ENCODE measurements at regions not wholly inside any gene's neighbourhood (a gene's known extent, or its start where the extent isn't known, plus 50 kb on each side); places are given as distances from the start of the nearest gene placed in this dataset.
"Not testable (repeated sequence)": the region's sequence is repeated elsewhere in the genome, so short reads cannot be mapped to it uniquely, and the experiment has no call there.

DNA sequence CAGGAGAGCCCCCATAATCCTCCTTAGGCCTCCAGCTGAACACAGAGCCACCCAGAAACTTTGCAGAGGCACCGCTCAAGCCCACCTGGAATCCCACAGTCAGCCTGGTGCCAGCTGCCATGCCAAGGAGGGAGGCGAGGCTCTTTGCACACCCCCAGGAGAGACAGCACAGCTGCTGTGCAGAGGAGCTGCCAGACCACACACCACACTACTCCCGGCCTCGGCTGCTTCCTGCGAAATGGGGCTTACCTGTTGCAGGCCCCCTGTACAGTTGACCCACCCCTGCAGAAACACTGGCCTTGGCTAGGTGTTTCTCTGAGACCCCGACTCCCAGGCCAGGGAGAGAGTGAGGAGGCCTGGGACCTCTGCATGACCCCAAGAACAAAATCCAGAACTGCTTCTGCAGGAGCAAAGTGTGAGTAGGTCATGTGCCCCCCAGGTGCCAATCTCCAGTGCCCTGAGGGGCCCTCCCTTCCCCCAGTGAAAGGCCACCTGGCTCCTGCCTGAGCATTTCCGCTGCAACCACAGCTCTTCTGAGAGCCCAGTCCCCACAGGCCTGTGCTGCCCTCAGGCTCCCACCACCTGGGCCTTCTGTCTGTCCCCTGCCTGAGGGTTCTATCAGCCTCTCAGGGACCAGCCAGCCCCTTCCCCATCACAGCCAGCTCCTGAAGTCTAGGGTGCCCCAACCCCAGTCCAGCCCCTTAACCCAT lies 580.4 kb downstream of the UQCRFS1 start:
- Histone ChIP-seq H3K9me3 (replicated peaks; ENCODE audit: low read length) (no peaks in the 10 kb centered on the region), H3K4me3 (ENCODE audit: low read length) (no peak overlapping the region), H3K4me1 (ENCODE audit: control insufficient read depth, insufficient read depth, low read length) (no peaks in the 10 kb centered on the region), H3K9ac (ENCODE audit: low read depth, low read length) (no peak overlapping the region), H3K27me3 (ENCODE audit: control insufficient read depth, insufficient read depth, low read length) (no peaks in the 10 kb centered on the region), H3K4me2 (ENCODE audit: low read length) (no peak overlapping the region), H3K36me3 (ENCODE audit: insufficient read depth, low read length) (no peaks in the 10 kb centered on the region)

DNA sequence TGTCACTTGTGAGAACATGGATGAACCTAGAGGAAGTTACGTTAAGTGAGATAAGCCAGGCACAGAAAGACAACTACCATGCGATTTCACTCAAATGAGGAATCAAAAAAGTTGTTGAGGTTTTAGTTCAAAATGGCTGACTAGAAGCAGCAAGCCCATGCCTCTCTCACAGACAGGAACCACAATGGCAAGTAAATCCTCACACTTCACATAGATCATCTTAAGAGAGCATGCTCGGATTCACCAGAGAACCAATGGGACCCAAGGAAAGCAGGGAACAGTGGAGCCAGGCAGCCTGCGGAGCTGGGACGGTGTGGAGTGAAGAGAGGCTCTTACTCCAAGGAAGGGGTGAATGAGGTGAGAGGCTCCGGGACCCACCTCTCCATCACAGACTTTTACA lies 581.0 kb downstream of the UQCRFS1 start:
- H3K4me1 ChIP-seq (ENCODE audit: control insufficient read depth, insufficient read depth, low read length), result no peaks in the 10 kb centered on the region
- no peak overlapping the region for H3K4me2 ChIP-seq (ENCODE audit: low read length)
- H3K27me3 ChIP-seq (ENCODE audit: control insufficient read depth, insufficient read depth, low read length), result no peaks in the 10 kb centered on the region
- no peaks in the 10 kb centered on the region for H3K36me3 ChIP-seq (ENCODE audit: insufficient read depth, low read length)
- H3K9me3 ChIP-seq (replicated peaks; ENCODE audit: low read length), result no peaks in the 10 kb centered on the region
- no peak overlapping the region for H3K4me3 ChIP-seq (ENCODE audit: low read length)
- no peak overlapping the region for H3K9ac ChIP-seq (ENCODE audit: low read depth, low read length)

DNA sequence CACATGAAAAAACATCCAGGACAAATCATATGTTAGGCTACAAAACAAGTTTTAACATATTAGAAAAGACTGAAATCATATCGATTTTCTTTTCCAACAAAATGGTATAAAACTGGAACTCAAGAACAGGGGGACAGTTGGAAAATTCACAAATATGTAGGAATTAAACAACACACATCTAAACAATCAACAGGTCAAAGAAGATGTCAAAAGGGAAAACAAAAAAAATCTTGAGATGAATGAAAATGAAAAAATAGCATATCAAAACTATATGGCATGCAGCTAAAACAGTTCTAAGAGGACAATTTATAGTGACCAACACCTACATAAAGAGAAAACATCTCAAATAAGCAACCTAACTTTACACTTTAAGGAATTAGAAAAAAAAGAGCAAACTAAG lies 585.3 kb downstream of the UQCRFS1 start:
- Histone ChIP-seq H3K27me3 (ENCODE audit: control insufficient read depth, insufficient read depth, low read length) (no peaks in the 10 kb centered on the region), H3K36me3 (ENCODE audit: insufficient read depth, low read length) (no peaks in the 10 kb centered on the region), H3K4me1 (ENCODE audit: control insufficient read depth, insufficient read depth, low read length) (no peaks in the 10 kb centered on the region), H3K4me3 (ENCODE audit: low read length) (no peak overlapping the region), H3K4me2 (ENCODE audit: low read length) (no peak overlapping the region), H3K9me3 (replicated peaks; ENCODE audit: low read length) (no peaks in the 10 kb centered on the region), H3K9ac (ENCODE audit: low read depth, low read length) (no peak overlapping the region)

GRCh38 chr19:28626407-28626806 lies 586.5 kb downstream of the UQCRFS1 start:
- not testable (repeated sequence) for H3K9me3 ChIP-seq (replicated peaks; ENCODE audit: low read length); H3K4me1 ChIP-seq (ENCODE audit: control insufficient read depth, insufficient read depth, low read length); H3K4me3 ChIP-seq (ENCODE audit: low read length); H3K9ac ChIP-seq (ENCODE audit: low read depth, low read length); H3K27me3 ChIP-seq (ENCODE audit: control insufficient read depth, insufficient read depth, low read length); H3K4me2 ChIP-seq (ENCODE audit: low read length); H3K36me3 ChIP-seq (ENCODE audit: insufficient read depth, low read length)

DNA sequence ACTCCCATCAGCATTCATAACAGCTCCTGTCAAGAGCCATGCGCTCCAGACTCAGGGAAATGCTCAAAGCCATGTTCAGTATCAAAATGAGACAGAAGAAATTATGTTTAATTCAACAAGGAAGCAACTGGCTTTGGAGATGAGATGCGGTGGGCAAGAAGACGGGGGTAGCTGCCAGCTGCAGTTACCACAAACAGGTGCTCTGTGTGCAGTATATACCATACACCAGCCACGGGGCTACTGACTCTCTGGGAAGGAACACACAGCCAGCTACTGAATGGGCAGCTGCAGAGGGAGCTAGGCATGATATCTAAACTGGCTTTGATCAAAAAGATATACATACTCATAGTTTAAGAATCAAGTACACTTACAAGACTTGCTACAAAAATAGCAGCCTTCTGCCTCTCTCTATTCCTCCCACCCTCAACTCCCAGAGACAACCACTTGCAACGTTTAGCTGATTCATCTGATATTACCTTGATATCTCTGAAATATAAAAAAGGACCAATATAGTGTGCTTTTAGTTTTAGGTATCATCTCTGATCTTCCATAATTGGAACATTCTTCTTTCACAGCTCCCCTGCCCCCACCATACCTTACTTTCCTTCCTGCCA lies 593.0 kb downstream of the UQCRFS1 start:
- H3K4me2 ChIP-seq (ENCODE audit: low read length), result no peak overlapping the region
- H3K27me3 ChIP-seq (ENCODE audit: control insufficient read depth, insufficient read depth, low read length), result no peaks in the 10 kb centered on the region
- H3K4me3 ChIP-seq (ENCODE audit: low read length), result no peak overlapping the region
- H3K4me1 ChIP-seq (ENCODE audit: control insufficient read depth, insufficient read depth, low read length), result no peaks in the 10 kb centered on the region
- H3K36me3 ChIP-seq (ENCODE audit: insufficient read depth, low read length), result no peaks in the 10 kb centered on the region
- H3K9ac ChIP-seq (ENCODE audit: low read depth, low read length), result no peak overlapping the region
- no peaks in the 10 kb centered on the region for H3K9me3 ChIP-seq (replicated peaks; ENCODE audit: low read length)

- Histone ChIP-seq H3K27me3 (ENCODE audit: control insufficient read depth, insufficient read depth, low read length) (no peaks in the 10 kb centered on the region), H3K4me2 (ENCODE audit: low read length) (no peak overlapping the region), H3K4me1 (ENCODE audit: control insufficient read depth, insufficient read depth, low read length) (no peaks in the 10 kb centered on the region), H3K4me3 (ENCODE audit: low read length) (no peak overlapping the region), H3K36me3 (ENCODE audit: insufficient read depth, low read length) (no peaks in the 10 kb centered on the region), H3K9ac (ENCODE audit: low read depth, low read length) (no peak overlapping the region), H3K9me3 (replicated peaks; ENCODE audit: low read length) (no peaks in the 10 kb centered on the region)
Measured at GRCh38 chr19:28618504-28618903, 594.4 kb downstream of the UQCRFS1 start.

DNA sequence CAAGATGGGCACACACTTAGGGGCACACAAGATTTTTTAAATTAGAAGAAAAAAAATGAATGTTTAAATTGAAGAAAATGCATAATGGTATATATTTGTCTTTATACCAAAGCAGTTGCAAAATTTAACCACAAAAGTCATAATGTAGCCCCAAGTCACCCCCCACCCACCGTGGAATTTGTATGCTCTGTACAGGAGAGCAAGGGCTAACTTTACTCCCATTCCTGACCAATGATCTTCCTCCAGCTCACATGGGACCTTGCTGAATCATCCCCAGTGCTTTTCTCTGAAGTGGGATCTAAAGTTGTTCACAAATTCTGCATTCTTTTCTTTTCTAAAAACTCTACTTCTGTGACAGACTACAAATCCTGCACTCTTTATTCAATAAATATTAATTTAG lies 597.0 kb downstream of the UQCRFS1 start:
- Histone ChIP-seq H3K9ac (ENCODE audit: low read depth, low read length) (no peak overlapping the region), H3K9me3 (replicated peaks; ENCODE audit: low read length) (no peaks in the 10 kb centered on the region), H3K36me3 (ENCODE audit: insufficient read depth, low read length) (no peaks in the 10 kb centered on the region), H3K27me3 (ENCODE audit: control insufficient read depth, insufficient read depth, low read length) (no peaks in the 10 kb centered on the region), H3K4me3 (ENCODE audit: low read length) (no peak overlapping the region), H3K4me1 (ENCODE audit: control insufficient read depth, insufficient read depth, low read length) (no peaks in the 10 kb centered on the region), H3K4me2 (ENCODE audit: low read length) (no peak overlapping the region)

DNA sequence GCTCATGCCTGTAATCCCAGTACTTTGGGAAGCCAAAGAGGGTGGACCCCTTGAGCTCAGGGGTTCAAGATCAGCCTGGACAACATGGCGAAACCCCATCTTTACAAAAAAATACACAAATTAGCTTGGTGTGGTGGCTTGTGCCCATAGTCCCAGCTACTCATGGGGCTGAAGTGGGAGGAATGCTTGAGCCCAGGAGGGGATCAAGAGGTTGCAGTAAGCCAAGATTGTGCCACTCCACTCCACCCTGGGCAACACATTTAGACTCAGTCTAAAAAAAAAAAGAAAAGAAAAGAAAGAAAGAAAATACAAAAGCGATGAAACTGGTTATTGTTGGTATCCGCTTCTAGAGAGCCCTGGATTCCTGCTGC lies 597.4 kb downstream of the UQCRFS1 start:
- Histone ChIP-seq H3K4me2 (ENCODE audit: low read length) (no peak overlapping the region), H3K4me3 (ENCODE audit: low read length) (no peak overlapping the region), H3K4me1 (ENCODE audit: control insufficient read depth, insufficient read depth, low read length) (no peaks in the 10 kb centered on the region), H3K36me3 (ENCODE audit: insufficient read depth, low read length) (no peaks in the 10 kb centered on the region), H3K9ac (ENCODE audit: low read depth, low read length) (no peak overlapping the region), H3K27me3 (ENCODE audit: control insufficient read depth, insufficient read depth, low read length) (no peaks in the 10 kb centered on the region), H3K9me3 (replicated peaks; ENCODE audit: low read length) (no peaks in the 10 kb centered on the region)

- H3K36me3 ChIP-seq (ENCODE audit: insufficient read depth, low read length), result no peaks in the 10 kb centered on the region
- H3K4me1 ChIP-seq (ENCODE audit: control insufficient read depth, insufficient read depth, low read length), result no peaks in the 10 kb centered on the region
- no peak overlapping the region for H3K4me2 ChIP-seq (ENCODE audit: low read length)
- H3K9me3 ChIP-seq (replicated peaks; ENCODE audit: low read length), result no peaks in the 10 kb centered on the region
- H3K27me3 ChIP-seq (ENCODE audit: control insufficient read depth, insufficient read depth, low read length), result no peaks in the 10 kb centered on the region
- no peak overlapping the region for H3K4me3 ChIP-seq (ENCODE audit: low read length)
- H3K9ac ChIP-seq (ENCODE audit: low read depth, low read length), result no peak overlapping the region
Measured at GRCh38 chr19:28614634-28615545, 598.1 kb downstream of the UQCRFS1 start.

- no peaks in the 10 kb centered on the region for H3K27me3 ChIP-seq (ENCODE audit: control insufficient read depth, insufficient read depth, low read length)
- no peaks in the 10 kb centered on the region for H3K9me3 ChIP-seq (replicated peaks; ENCODE audit: low read length)
- H3K36me3 ChIP-seq (ENCODE audit: insufficient read depth, low read length), result no peaks in the 10 kb centered on the region
- no peaks in the 10 kb centered on the region for H3K4me1 ChIP-seq (ENCODE audit: control insufficient read depth, insufficient read depth, low read length)
- no peak overlapping the region for H3K4me2 ChIP-seq (ENCODE audit: low read length)
- no peak overlapping the region for H3K4me3 ChIP-seq (ENCODE audit: low read length)
- no peak overlapping the region for H3K9ac ChIP-seq (ENCODE audit: low read depth, low read length)
Measured at GRCh38 chr19:28612275-28612769, 600.6 kb downstream of the UQCRFS1 start.

- not testable (repeated sequence) for H3K4me2 ChIP-seq (ENCODE audit: low read length); H3K4me1 ChIP-seq (ENCODE audit: control insufficient read depth, insufficient read depth, low read length); H3K4me3 ChIP-seq (ENCODE audit: low read length); H3K9ac ChIP-seq (ENCODE audit: low read depth, low read length); H3K9me3 ChIP-seq (replicated peaks; ENCODE audit: low read length); H3K27me3 ChIP-seq (ENCODE audit: control insufficient read depth, insufficient read depth, low read length); H3K36me3 ChIP-seq (ENCODE audit: insufficient read depth, low read length)
Measured at GRCh38 chr19:28611227-28611914, 601.6 kb downstream of the UQCRFS1 start.
